NCI-H446 treated with DMSO at 0.1 percent for 48 hours (cell line): ENCODE measurements at regions not wholly inside any gene's neighbourhood (a gene's known extent, or its start where the extent isn't known, plus 50 kb on each side); places are given as distances from the start of the nearest gene placed in this dataset.
"Not testable (repeated sequence)": the region's sequence is repeated elsewhere in the genome, so short reads cannot be mapped to it uniquely, and the experiment has no call there.

ENCODE experiments used
- DNase-seq: peaks from one replicate; lab custom pipeline; 2025; lab: John Stamatoyannopoulos, UW

DNA sequence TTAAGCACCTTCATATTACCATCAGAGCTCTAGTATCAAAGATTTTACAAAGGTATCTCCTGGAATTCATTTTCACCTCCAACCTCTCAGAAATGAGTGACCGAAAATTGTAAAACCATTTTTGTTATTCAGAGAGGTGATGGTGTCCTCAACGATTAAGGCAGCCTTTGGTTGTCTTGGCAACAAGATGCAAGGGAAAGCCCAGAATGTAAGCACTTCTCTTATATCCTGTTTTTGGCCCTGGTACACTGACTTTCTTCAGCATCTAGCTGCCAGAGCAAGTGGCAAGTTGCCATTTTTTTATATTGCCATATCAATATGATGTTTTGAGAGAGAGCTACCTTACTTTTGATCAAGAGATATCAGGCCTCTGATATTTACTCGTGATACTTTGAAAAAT lies 384.9 kb upstream of the NECTIN3 start:
- DNase-seq: no peak

GRCh38 chr3:110687138-110687537 lies 384.5 kb upstream of the NECTIN3 start:
- no peak for DNase-seq

- DNase-seq: no peak
Observed at GRCh38 chr3:110697961-110698360, 373.7 kb upstream of the NECTIN3 start.

GRCh38 chr3:110704332-110704731 lies 367.3 kb upstream of the NECTIN3 start:
- DNase-seq: not testable (repeated sequence)

- DNase-seq: no peak
Observed at GRCh38 chr3:110708156-110708555, 363.5 kb upstream of the NECTIN3 start.

GRCh38 chr3:110710156-110710555 lies 361.5 kb upstream of the NECTIN3 start:
- DNase-seq: no peak

- no peak for DNase-seq
Observed at GRCh38 chr3:110710603-110711002, 361.0 kb upstream of the NECTIN3 start.

DNA sequence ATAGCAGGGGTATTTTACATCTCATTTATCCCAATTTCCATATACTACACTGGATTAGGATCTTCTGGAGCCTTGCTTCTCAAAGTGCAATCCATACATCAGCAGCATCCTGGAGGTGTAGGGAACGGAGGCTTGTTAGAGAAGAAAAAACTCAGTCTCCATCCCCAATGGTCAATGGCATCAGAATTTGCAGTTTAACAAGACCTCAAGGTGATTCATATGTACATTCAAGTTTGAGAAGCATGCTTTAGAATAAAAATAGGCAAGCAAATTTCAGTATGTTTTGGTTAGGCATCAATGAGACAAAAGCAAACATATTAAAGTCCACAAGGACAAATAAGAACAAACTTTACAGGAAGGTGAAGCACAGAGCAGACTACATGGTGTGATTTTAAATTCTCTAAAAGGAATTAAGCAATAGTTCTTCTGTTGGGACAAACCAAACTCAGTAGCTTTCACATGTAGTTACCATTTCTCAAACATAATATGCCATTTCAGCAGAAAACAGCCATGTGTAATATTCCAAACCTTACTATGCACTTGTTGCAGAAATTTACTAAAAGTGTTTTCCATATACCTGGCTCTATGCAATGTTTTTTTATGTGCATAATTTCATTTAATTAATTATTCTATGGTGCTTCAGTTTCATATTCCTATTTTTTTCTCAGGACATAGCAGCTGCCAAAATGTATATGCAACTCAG lies 360.3 kb upstream of the NECTIN3 start:
- DNase-seq: no peak

DNA sequence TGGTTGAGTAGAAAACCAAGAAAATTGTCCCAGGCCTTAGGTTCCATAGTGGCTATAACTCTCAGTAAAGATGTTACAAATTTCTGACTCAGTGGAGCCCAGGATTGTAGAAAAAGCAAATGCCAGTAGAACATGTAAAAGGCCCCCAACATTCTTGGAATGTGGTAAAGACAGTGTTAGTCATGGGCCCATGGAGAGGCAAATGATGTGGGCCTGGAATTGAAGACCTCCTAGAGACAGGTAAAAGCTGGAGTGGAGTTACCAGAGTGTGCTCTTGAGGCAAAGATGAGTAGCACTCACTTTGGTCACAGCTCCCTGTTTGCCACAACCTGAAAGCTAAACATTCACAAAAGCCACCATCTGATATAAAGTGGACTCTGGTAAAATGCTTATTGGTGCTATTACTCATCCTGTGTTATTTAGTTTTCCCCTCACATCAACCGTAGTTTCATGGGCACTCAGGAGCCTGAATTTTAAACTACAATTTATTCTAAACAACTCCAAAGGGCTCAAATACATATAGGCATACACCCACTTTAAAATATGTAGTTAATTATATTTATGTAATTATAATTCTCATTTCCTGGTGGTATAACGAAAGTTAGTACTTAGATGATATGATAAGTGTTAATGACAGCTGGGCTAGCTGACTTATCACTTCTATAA lies 359.6 kb upstream of the NECTIN3 start:
- no peak for DNase-seq

DNA sequence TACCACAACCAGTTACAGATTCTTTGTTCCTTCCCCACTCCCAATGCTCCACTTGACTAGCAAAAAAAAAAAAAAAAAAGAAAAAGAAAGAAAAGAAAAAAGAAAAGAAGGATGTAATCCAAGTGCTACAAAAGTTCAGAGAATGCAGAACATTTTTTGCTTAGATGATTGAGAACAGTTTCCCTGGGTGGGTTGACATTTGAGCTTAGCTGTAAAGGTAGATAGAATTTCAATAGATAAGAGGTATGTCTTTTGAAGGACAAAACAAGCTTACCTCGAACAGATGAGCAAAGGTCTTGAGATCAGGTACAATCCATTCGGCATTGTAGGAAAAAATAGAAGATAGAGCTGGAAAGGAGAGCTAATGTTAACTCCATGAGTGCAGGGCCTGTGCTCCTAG lies 344.6 kb upstream of the NECTIN3 start:
- DNase-seq: no peak

DNA sequence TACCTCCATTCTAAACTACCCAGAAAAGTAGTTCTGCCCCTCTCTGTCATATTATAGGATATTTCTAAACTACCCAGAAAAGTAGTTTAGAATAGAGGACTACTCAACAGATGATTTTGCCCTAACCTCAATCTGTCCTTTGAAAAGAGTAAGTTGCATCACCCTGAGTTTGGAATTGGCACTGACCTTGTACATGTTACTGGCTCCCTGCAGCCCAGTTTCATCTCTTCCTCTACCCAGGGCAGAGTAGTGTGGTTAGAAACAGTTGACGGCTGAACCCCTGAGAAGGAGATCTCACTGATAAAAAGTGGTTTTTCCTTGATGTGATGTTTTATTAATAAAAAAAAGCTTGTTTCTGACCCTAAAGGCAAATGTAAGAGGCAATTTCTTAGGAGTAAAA lies 340.5 kb upstream of the NECTIN3 start:
- DNase-seq: no peak

GRCh38 chr3:110732420-110732819 lies 339.2 kb upstream of the NECTIN3 start:
- DNase-seq: no peak

- DNase-seq: no peak
Observed at GRCh38 chr3:110733045-110733444, 338.6 kb upstream of the NECTIN3 start.

GRCh38 chr3:110734524-110734923 lies 337.1 kb upstream of the NECTIN3 start:
- DNase-seq: no peak

DNA sequence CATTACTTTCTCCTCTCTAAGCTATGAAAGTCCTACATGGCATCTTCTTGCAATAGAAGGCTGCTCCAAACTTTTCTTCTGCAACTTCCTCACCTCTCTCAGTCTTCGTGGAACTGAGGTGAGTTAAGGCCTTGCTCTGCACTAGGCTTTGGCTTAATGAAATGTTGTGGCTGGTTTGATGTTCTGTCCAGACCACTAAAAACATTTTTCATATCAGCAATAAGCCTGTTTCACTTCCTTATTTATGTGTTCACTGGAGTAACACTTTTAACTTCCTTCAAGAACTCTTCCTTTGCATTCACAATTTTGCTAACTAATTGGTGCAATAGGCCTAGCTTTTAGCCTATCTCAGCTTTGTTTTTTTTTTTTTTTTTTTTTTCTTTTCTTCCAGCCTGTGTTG lies 335.3 kb upstream of the NECTIN3 start:
- DNase-seq: no peak

- DNase-seq: no peak
Observed at GRCh38 chr3:110738531-110738930, 333.1 kb upstream of the NECTIN3 start.

DNA sequence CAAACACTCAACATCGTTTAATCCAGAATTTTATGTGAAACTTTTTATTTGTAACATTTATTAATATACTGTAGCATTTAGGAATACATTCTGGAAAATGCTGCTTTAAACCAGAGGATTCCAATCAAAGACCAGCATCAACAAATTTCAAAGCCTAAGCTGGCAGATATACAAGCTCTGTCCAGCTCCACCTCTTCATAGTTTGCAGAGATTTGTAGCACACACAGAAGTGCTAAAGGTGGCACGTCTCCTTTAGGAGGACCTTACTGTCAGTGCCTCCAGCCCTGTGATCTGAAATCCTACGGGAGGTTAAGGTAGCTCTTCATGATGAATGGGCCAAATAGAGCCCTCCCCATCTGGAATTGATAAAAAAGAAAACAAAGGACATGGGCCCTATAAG lies 329.7 kb upstream of the NECTIN3 start:
- DNase-seq: no peak

GRCh38 chr3:110743202-110743601 lies 328.4 kb upstream of the NECTIN3 start:
- DNase-seq: no peak

- DNase-seq: no peak
Observed at GRCh38 chr3:110743984-110744383, 327.6 kb upstream of the NECTIN3 start.

GRCh38 chr3:110744723-110745122 lies 326.9 kb upstream of the NECTIN3 start:
- DNase-seq: no peak

DNA sequence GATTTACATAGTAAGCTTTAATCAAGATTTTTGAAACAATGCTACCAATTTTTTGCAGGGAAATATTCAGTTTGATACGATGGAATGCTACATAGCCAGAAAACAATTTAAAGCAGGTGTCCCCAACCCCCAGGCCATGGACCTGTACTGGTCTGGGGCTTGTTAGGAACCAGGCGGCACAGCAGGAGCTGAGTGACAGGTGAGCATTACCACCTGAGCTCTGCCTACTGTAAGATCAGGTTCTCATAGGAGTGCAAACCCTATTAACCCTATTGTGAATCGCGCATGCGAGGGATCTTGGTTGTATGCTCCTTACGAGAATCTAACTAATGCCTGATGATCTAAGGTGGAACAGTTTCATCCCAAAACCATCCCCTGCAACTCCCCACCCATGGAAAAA lies 322.6 kb upstream of the NECTIN3 start:
- no peak for DNase-seq

- no peak for DNase-seq
Observed at GRCh38 chr3:110750201-110750600, 321.4 kb upstream of the NECTIN3 start.

DNA sequence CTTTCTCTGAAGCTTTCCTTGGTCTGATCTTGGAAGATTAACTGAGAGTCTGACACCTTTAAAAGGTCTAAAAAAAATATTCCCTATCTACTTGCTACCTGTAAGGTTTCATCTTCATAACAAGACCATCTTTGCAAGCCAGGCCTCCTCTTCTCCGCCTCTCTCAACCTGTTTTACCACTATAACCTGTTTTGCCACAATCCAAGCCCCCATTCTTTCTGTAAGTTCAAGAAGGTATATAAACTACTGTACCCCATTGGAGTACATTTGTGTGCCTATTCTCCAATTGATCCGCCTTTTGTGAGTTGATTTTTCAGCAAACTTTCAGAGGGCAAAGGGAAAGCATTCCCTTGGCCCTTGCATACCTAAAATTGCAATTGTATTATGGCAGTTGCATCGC lies 319.3 kb upstream of the NECTIN3 start:
- DNase-seq: no peak

GRCh38 chr3:110753516-110753915 lies 318.1 kb upstream of the NECTIN3 start:
- DNase-seq: no peak
